ENCODE measurements at regions not wholly inside any gene's neighbourhood (a gene's known extent, or its start where the extent isn't known, plus 50 kb on each side); places are given as distances from the start of the nearest gene placed in this dataset.

- no peak for TF ChIP-seq POLR2AphosphoS5 (IDR thresholded peaks at IDR 0.05)
- TF ChIP-seq EP300 (IDR thresholded peaks at IDR 0.05) = no peak
- no peak for TF ChIP-seq CTCF (IDR thresholded peaks at IDR 0.05)
Measured at GRCh38 chr10:61567729-61568128, 95.0 kb upstream of the CABCOCO1 start.

Data from sigmoid colon (tissue), 4 donors.